Stimulated activated CD4-positive, alpha-beta T cell treated with anti-CD3 and anti-CD28 coated beads, Interleukin-2, amount 100 ng/mL, for 4 hours (primary cell): ENCODE measurements at regions not wholly inside any gene's neighbourhood (a gene's known extent, or its start where the extent isn't known, plus 50 kb on each side); places are given as distances from the start of the nearest gene placed in this dataset.
"Not testable (repeated sequence)": the region's sequence is repeated elsewhere in the genome, so short reads cannot be mapped to it uniquely, and the experiment has no call there.

ENCODE experiments used
- DNase-seq: peaks from one replicate; pipeline ENCODE4 v3.0.0-alpha.2; 2020; ENCODE audit warnings: low read depth

- DNase-seq = no peak
Observed at GRCh38 chr7:113383638-113384037, 265.3 kb upstream of the SMIM30 start.

DNA sequence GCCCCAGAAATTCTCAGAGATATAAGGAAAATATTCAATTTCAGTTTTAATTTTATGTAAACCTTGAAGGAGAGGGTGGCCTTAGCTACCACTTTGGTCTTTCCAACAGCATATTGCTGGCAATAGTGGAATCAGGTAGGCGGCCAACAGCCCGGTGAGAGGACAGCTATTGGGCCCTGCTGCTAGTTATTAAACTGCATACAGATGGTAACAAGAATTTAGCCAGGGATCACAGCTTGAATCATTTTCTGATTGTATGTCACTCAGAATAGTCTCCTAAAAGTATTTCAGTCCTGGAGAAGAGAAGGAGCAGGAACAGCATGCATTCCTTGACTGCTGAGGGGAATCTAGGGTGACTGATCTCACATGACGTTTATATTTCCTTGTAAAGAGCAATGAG, 261.4 kb upstream of the SMIM30 start:
- no peak for DNase-seq

DNA sequence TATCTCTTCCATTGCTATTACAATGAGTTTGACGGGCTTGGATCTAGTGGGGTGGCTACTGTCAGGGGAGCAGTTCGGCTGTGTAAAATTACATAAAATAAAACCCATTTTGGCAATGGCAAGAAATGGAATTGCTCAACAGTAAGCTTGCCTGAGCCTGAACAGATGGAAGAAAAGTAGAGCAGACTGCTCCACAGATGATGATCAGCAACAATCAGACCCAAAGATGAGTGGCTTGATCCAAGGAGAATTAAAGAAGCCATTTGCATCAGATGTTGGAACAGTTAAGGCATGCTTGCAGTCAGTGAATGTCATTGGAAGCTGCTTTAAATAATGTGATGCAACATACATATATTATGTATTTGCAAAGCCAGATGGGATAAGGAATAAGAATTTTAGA, 256.6 kb upstream of the SMIM30 start:
- DNase-seq = no peak

DNA sequence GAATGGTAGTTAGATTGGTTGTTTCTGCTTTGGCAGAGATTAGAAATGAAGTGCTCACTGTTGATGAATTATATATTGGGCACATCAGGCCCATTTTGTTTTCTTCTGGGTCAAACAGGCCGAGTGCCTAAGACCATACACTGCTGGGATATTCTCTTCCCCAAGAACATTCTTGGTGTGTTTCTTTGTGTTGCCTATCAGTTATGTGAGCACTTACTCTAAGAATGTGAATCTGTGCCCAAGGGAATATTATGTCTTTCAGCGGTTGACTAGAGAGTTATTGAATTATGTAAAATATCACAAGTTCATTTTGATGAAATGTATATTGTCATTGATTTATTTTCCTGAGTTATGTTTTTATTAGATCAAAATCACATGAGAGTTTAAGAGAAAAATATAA, 255.5 kb upstream of the SMIM30 start:
- DNase-seq = no peak

DNA sequence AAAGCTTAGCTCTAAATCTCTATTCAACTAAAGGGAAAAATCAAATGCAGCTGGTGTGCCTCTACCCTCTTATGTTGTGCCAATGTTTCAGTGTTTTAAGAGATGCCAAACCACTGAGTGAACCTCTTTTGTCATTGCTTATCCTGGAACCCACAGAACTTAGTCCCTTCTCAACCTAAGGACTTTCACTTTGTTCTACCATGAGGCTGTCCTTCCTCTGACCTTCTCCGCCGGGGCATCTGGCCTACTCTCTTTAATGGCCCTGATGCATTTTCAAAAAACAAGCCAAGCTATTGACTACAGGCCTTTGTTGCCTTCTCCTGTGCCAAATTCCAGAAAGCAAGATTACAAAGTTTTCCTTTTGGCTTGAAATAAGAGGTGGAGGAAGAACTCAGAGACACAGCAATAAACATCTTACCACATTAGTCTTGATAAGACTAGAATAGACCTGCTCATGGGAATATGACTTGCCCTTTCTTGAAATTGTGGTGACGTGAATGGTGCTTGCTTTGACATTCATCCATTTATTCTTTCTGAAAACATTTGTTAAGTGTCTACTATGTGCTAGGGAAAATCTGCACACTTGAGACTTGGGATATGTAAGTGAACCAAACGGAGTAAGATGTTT, 253.2 kb upstream of the SMIM30 start:
- no peak for DNase-seq

- no peak for DNase-seq
Observed at GRCh38 chr7:113370910-113371309, 252.6 kb upstream of the SMIM30 start.

- no peak for DNase-seq
Observed at GRCh38 chr7:113368256-113368655, 249.9 kb upstream of the SMIM30 start.

DNA sequence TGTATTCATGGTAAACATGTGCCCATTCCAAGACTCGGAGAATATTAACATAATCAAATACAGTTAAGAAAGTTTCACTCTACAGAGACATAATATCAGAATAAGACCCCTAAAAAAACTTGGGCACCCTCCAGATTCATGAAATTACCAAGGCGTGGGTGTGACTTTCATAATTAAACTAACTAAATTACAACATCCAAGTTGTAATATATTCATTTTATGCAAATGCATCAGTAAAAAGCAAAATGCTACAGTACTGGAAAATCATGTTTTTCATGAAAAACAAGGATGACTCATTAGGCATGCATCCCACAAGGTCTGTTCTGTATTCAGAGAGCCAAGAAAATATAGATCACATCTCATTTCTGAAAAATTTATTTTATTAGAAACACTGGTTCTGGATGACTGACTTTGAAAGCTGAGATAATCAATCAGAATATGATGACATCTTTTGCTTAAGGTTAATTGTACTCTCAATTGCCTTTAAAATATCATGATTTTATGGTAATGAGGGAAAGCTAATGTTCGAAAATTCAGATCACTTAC, 248.8 kb upstream of the SMIM30 start:
- DNase-seq = no peak

GRCh38 chr7:113366122-113366521, 247.8 kb upstream of the SMIM30 start:
- no peak for DNase-seq

DNA sequence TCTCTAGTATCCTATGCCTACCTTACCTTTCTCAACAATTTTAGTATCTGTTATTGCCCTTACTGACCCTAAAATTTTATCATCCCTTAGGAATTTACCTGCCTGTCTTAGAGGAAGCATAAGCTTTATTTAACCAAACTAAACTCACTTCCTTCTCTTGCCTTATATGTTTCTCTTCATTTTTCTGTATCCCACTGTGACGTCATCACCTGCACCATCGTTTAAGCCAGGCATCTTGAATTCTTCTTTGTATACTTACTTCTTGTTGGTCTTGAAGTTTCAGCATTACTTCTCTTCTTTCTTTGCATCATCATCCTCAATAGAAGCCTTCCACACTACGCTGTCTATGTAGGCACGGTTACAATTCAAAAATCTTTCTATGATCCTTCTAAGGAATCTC, 231.0 kb upstream of the SMIM30 start:
- no peak for DNase-seq

DNA sequence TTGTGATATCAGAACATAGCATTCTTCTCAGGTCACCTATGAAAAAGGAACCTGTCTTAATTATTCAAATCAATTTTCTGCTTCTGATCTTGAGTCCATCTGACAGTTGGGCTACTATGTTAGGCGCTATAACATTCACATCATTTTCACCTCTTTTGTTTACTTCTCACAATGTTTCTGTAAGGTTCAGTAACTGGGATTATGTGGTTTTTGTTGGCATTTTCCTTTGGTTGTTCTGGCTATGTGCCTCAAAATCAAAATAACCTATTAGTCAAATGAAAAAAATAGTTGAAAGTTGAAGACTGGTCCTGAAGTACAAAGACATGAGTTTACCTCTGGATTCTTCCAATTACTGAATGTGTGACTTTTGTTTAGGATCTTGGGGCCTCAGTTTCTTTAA, 221.3 kb upstream of the SMIM30 start:
- DNase-seq = no peak

DNA sequence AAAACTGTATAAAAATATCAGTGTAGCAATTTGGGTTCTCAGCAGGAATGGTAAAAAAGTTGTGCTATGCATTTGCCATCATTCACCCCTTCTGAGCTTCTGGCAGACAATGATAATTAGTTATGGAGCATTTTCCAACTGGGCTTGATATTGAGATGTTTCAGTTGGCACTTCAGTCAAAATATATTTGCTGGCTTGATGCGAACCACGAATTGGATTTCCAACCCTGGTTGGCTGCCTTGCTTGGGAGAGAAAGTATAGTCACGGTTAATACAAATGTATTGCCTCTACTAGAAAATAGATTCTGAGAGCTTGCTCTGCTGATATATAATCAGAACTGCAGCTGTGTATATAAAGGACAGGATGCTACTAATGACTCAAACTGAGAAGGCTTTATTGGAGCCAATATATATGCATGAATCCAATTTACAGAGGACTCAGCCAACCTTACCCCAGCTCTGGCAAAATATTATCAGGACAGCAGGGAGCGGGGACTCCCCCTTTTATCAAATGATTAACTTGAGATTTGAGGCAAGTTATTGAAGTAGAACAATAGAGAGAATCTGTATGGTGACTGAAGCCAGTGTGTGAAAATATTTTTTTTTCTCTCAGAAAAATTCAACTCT, 219.8 kb upstream of the SMIM30 start:
- DNase-seq = no peak

DNA sequence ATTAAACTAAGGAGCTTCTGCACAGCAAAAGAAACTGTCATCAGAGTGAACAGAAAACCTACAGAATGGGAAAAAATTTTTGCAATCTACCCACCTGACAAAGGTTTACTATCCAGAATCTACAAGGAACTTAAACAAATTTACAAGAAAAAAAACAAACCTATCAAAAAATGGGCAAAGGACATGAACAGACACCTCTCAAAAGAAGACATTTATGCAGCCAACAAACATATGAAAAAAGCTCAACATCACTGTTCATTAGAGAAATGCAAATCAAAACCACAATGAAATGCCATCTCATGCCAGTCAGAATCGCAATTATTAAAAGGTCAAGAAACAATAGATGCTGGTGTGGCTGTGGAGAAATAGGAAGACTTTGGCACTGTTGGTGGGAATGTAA, 218.5 kb upstream of the SMIM30 start:
- DNase-seq = not testable (repeated sequence)

DNA sequence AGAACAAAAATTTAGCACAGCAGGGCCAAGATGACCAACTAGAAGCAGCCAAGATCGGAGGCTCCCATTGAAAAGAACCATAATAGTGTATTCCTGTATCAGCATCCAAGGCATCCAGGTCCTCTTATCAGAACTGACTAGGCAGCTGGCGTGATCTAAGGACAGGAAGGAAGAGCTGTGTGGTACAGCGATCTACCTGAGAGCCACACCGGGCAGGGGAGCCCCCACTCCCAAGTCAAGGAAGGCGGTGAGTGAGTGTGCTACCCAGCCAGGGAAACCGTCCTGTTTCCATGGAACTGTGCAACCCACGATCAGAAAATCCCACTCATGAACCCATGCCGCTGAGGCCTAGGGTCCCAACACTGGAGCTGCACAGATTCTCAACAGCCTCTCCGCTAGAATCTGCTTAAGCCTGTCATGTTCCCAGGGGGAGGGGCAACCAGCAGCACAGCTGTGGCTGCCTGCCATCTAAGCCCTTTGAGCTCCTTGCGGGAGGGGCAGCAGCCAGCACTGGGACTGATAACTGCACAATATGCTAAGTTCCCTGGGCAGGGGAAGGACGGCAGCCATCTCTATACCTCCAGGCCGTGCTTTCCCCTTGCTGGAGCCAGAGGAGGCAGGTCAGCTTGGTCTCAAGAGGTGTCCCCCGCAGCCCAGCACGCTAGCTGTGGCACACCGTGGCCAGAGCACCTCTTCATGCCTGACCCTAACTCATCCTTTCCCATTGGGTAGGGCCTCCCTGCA, 213.0 kb upstream of the SMIM30 start:
- no peak for DNase-seq

- no peak for DNase-seq
Observed at GRCh38 chr7:113321201-113321600, 202.8 kb upstream of the SMIM30 start.

GRCh38 chr7:113320419-113320818, 202.1 kb upstream of the SMIM30 start:
- DNase-seq = no peak

- no peak for DNase-seq
Observed at GRCh38 chr7:113314594-113314993, 196.2 kb upstream of the SMIM30 start.

- no peak for DNase-seq
Observed at GRCh38 chr7:113308399-113308798, 190.0 kb upstream of the SMIM30 start.

DNA sequence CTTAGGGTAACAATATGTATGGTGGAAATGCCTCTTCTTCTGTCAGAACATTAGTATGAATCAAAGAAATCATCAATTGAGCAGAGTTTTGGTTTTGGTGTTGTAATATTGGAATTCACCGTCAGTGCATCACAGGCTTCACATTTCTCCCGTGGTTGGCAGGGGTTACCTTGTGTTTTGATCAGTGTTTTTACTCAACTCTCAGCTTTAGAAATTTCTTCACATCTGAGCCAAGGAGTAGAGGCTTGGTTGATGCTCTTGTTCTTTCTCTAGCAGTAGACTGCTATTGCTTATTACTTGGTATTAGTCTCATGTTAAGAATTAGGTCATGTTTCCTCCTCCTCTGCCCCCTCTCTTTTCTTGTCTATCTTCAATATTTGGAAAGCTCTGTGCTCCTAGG, 188.8 kb upstream of the SMIM30 start:
- DNase-seq = no peak

DNA sequence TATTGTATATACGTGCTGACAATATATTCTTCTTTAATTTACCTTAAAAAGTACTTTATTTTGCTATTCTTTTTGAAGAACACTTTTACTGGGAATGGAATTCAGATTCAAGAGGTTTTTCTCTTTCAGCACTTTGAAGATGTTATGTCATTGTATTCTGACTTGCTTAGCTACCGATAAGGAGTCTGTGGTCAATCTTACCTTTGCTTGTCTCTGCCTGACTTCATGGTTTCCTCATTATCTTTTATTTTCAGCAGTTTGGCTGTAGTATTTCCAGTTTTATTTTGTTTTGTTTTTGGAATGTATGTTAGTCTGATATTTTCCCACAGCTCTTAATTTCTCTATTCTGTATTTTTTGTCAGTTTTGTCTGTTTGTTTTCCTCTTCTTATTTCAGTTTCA, 187.9 kb upstream of the SMIM30 start:
- no peak for DNase-seq

- DNase-seq = no peak
Observed at GRCh38 chr7:113304104-113304503, 185.8 kb upstream of the SMIM30 start.

GRCh38 chr7:113303388-113303787, 185.0 kb upstream of the SMIM30 start:
- DNase-seq = not testable (repeated sequence)

DNA sequence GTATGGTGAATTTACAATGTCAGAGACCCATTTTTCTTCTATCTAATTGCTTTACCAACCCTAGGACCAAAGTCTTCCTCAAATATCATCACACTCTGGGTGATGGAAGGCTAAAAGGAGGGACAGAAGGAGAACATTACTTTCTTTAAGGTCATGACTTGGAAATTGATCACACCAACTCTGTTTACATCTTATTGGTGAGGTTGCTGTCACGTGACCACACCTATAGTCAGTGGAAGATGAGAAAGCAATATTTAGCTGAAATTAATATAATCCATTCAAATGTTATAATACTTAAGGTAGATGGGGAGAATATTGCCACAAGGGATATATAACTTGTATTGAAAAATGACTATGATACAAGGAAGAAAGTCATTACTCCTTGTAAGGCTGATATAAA, 183.6 kb upstream of the SMIM30 start:
- DNase-seq = no peak
